ENCODE measurements at regions not wholly inside any gene's neighbourhood (a gene's known extent, or its start where the extent isn't known, plus 50 kb on each side); places are given as distances from the start of the nearest gene placed in this dataset.
"Not testable (repeated sequence)": the region's sequence is repeated elsewhere in the genome, so short reads cannot be mapped to it uniquely, and the experiment has no call there.

DNA sequence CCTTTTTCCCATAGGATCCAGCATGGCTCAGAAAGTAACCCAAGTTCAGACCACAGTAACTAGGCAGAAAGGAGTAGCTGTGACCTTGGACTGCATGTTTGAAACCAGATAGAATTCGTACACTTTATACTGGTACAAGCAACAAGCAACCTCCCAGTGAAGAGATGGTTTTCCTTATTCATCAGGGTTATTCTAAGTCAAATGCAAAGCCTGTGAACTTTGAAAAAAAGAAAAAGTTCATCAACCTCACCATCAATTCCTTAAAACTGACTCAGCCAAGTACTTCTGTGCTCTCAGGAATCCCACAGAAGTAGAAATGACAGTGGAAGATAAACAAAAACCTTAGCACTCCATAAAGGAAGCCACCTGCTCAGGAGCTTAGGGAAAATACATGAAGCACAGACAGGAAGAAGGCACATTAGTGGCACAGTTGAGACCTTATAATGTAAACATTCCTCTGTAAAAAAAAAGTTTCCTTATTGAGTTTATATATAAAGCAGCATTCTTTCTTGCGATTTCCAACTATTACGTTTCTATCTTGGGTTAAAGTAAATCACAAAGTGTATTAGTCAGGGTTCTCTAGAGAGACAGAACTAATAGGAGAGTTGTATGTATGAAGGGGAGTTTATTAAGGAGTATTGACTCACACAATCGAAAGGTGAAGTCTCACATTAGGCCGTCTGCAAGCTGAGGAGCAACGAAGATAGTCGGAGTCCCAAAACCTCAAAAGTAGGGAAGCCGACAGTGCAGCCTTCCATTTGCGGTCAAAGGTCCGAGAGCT is 398.4 kb downstream of the DAD1 start:
- DNase-seq: no peak

DNA sequence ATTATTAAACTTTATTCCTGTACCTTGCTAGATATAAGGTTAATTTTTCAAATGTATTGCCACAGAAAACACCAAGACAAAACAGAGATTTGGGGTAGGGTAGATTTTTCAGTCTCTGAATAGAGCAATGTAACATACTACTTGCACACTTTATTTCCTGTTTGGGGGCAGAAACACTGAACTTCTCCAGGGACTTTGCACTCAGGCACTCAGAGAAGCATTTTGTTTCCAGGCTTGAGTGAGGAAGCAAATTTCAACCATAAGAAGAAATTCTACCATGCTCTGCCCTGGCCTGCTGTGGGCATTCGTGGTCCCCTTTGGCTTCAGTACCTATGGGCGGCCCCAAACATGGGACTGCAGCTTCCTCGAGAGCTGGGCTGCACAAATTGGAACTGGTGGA is 399.1 kb downstream of the DAD1 start:
- DNase-seq: no peak

DNA sequence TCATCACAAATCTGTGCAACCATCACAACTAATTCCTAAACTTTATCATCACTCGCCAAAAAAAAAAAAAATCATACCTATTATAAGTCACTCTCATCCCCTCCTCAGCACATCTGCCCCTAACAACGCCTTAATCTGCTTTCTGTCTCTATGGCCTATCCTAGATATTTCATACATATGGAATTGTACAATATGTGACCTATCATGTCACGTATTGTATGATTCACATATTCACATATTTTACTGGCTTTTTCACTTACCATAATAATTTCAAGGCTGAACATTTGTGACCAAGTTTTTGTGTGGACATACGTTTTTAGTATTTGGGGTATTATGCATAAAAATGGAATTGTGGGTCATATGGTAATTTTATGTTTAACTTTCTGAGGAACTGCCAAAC is 400.7 kb downstream of the DAD1 start:
- no peak for DNase-seq

DNA sequence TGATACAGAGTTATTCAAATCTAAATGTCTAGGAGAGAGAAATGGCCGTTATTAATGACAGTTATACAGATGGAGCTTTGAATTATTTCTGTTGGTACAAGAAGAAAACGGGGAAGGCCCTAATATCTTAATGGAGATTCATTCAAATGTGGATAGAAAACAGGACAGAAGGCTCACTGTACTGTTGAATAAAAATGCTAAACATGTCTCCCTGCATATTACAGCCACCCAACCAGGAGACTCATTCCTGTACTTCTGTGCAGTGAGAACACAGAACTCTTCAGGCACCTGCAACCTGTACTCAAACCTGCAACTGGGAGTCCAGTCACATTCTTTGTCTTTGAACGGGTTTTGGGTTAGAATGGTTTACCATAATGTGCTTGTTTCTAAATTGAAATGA is 403.2 kb downstream of the DAD1 start:
- no peak for DNase-seq

DNA sequence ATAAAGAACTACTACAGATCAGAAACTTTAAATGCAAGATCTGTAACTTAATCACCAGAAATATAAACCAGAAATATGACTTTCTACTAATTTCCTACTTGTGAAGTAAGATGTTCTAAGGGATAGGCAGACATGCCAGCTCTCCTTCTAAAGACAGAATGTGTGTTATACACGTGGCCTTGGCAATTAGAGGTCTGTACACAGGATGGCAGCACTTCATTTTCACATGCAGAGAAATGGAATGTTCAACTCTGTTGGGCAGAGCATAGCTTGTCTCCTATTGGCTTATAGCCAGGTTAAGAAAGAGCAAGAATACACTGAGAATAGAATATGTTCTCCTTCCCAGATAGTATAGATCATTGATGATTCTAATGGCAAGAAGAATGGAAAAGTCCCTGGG is 403.8 kb downstream of the DAD1 start:
- DNase-seq: no peak

DNA sequence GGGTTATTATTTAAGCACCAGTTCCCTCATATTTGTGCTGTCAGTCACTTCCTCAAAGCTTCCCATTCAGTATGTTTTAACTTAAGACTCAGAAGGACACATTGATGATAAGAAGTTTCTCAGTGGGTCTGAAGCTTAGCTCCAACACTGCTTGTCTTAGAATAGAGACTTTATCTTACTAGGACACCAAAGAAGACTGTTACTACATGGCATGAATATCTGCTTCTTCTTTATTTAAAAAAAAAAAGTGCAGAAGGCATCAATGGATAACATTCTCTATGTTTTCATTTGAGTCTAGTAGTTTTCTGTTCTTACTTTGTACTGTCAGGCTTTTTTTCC is 404.2 kb downstream of the DAD1 start:
- DNase-seq: no peak

DNA sequence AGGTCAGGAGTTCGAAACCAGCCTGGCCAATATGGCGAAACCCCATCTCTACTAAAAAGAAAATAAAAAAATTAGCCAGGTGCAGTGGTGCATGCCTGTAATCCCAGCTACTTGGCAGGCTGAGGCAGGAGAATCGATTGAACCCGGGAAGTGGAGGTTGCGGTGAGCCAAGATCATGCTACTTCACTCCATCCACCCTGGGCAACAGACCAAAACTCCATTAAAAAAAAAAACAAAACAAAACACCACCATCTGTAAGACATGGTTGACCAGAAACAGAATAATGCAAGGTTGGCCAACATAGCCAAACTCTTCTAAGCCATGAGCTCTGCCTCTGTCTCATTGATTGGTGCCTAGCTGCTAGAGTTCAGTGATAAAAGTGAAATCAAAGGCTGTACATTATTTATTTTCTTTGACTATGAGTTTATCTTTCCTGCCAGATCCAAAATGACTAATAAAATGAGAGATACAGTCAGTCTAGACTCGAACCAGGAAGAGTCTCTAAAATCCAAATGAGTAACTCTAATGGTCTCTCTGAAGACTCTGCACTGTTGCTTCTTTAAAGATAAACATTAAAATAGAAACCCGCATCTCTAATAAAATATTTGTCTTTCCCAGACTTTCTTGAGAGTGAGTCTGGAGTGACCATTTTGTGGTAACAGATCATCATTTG is 404.7 kb downstream of the DAD1 start:
- no peak for DNase-seq

DNA sequence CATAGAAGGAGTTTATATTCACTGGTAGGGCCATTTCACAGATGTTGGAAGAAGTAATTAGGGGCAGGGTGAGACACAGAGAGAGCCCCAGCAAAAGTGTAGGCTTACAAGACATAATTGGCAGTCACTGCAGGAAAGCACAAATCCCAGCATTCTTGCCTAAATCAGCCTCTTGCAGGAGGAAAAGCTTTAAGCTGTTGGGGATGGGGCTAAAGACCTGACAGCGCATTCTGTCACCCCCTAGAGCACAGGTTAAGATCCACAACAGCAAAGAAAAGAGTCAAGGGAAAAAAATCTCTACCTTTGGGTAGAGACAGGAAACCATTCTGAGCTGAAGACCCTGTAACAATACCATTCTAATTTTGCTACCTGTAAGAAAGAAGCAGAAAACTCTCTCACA is 409.0 kb downstream of the DAD1 start:
- no peak for DNase-seq

DNA sequence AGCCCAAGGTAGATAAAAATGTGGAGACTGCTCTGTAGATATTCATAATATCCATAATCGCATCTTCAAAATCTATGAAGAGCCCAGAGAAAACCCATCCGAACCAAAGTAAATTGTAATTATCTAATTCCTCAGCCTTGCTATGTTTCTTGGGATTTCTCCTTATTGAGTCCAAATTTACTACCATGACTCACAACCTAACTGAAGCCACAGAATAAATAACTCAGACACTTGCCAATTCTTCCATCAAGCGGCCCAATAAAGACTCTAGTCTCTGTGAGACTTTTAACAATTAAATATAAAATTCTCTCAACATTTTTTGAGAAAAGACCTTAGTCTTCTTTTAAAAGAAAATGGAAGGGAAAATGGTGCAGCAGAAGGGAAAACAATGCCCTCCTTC is 409.8 kb downstream of the DAD1 start:
- no peak for DNase-seq

DNA sequence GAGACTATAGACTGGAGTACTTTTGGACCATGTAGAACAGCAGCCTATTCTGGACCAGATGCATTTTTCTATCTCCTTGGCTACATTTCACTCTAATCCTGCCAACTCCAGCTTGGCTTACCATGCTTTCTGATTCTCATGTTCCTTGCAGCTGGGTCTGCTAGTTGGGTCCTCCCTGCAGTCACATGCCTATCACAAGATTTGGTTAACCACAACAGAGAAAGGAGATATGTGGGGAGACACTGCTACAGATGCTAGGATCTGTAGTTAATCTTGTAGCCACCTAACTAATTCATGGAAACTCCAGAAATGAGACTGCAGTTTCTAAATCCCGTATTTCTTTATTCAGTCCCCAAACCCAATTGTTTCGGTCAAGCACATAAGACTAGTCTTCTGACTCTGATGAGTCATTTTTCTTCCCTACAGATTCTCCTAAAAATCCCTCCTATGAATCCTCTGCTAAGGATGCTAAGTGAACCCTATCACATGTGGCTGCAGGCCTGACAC is 410.6 kb downstream of the DAD1 start:
- DNase-seq: no peak

DNA sequence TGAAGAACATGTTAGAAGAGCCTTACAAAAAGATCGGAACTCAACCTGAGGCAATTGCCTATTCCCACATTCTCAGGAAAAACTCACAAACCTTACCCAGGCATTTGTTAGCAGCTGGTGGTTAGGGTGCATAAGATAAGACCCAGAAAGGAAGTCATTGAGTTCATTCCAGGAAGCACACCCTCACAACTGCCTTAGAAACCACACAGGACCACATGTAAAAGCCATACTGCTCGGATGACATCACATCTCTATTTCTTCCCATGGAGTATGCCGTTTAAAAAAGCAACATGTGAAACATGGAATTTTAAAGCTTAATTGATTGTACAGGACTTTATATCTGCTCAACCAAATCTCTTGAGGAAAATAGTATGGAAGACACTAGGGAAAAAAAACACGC is 411.2 kb downstream of the DAD1 start:
- no peak for DNase-seq

DNA sequence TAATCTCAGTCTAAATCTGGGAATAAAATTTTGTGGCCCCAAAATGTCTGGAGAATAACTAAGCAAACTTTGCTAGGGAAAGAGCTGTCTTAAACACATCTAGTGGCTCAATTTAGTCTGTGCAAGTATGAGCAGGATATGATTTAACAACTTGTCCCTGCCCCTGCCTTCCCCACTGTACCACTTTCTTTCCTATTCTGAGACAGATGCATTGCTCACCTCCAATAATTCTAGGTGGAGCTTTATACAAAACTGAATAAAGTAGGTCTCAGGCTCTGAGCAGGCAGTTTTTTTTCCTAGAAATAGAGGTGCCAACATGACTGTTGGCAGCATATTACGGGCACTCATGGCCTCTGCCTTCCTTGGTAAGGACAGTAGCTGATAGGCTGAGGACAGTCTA is 412.1 kb downstream of the DAD1 start:
- no peak for DNase-seq

DNA sequence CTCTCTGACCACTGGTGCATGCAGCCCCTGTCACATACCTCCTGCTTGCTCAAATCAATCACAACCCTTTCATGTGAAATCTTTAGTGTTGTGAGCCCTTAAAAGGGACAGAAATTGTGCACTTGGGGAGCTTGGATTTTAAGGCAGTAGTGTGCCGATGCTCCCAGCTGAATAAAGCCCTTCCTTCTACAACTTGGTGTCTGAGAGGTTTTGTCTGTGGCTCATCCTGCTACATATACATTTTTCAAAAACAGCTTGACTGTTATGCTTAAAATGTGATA is 413.8 kb downstream of the DAD1 start:
- DNase-seq: not testable (repeated sequence)

DNA sequence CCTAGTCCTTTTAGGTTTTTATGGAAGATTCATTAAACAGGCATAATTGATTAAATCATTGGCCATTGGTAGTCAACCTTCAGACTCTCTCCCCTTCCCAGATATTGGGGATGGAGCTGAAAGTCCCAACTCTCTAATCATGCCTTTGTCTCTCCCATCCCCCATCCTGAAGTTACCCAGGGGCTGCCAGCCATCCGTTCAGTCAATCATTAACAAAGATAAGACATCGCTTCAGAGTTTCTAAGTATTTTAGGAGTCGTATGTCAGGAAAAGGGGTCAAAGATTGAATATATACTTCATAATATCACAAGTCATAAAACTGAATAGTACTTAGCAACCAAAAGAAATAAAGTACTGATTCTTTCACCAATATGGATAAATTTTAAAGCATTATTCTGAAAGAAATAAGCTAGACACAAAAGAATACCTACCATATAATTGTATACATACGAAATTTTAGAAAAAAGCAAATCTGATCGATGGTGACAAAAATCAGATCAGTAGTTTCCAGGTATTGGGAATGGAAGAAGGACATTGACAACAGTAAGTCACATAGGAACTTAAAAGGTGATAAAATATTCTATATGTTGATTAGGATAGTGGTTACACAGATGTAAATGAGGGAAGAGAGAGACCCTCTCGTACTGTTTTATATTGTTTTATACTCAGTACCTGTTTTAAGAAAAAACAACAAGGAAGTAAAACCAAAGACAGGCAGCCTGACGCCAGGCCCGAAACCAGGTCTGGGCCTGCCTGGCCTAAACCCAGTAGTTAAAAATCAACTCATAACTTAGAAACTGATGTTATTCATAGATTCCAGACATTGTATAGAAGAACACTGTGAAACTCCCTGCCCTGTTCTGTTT is 414.4 kb downstream of the DAD1 start:
- DNase-seq: no peak

DNA sequence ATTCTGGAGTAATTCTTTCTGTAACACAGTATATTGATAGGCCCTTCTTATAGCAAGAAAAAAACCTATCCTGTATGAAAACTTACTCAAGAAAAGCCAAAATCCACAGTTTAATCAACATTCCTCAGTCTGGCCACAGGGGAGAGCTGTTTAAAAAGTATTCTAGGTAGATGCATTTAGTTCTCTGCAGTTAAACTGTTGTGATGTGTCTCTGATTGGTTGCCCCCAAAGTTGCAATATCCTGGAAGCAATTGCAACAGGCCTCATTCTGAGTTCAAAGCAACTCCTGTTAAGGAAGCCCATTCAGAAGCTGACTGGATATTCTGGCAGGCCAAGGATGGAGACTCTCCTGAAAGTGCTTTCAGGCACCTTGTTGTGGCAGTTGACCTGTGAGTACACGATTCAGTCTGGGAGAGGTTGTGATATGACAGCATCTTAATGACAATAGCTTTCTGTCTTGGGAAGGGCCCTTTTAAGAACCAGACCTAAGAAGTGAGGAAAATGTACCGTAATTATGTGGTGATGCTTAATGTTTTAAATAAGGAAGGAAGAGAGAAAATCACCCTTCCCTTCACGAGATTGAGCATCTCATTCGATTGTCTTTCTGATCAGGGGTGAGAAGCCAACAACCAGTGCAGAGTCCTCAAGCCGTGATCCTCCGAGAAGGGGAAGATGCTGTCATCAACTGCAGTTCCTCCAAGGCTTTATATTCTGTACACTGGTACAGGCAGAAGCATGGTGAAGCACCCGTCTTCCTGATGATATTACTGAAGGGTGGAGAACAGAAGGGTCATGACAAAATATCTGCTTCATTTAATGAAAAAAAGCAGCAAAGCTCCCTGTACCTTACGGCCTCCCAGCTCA is 420.7 kb downstream of the DAD1 start:
- no peak for DNase-seq

DNA sequence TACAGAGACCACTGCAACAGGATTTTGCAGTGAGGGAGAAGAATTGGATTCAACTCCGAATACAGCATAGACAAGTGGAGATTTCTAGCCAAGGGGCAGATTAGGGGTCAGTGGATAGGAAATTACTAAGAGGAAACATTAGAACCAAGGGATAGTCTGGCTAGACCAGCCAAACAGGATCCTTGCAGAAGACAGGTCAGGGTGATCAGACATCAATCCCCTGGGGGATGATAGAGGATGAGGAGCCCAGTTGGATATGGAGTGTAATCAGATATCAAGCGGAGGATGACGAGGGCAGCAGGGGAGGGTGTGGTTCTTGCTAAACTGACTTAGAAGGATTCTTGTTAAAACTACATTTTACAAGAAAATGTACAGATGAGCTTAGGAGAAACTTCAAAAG is 424.4 kb downstream of the DAD1 start:
- DNase-seq: no peak

DNA sequence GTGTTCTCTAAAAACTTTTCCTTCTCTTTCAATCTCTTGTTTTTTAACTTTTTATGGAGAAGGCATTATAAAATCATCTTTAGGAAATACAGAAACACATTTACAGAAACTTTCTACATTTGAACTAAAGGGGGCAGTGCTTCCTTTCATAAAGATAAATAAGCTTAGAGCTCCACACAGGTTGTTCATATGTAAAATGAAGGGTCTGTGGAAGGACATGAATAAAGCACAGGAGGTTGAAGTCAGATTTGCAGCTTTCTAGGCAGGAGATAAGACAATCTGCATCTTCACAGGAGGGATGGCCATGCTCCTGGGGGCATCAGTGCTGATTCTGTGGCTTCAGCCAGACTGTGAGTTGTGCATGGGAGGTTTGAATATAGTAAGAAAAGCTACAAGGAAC is 426.0 kb downstream of the DAD1 start:
- no peak for DNase-seq

DNA sequence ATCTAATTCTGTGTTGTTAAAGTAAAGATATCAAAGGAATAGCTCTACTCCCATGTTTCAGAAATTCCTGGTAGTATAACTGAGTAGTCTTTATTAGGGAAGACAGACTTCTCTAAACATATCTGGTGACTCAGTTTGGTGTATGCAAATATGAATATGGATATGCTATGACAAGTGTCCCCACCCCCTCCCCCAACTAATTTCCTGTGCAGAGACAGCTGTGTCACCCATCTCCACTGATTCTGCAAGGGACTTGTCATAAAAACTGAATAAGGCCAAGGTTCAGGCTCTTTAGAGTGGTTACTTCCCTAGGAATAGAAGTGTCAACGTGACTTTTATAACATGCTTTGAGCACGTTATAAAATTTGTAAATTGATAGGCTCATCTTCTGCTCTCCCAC is 429.1 kb downstream of the DAD1 start:
- no peak for DNase-seq

DNA sequence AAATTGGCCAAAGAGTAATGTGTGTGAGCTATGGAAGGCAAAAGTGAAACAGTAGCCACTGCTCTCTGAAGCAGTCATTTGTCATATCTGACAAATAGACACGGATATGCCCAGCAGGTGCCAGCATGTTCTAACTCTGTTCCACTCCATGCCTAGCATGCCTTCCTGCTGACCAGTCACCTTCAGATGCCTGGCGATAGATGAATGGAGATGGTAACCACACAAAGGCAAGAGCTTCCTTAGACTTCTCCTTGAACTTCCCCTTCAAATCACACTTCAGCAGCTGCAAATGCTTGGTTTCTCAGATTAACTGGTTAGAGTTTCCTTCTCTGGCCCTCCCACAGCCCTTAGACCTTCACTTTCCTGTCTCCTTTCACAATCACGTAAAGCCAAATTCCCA is 429.9 kb downstream of the DAD1 start:
- no peak for DNase-seq

DNA sequence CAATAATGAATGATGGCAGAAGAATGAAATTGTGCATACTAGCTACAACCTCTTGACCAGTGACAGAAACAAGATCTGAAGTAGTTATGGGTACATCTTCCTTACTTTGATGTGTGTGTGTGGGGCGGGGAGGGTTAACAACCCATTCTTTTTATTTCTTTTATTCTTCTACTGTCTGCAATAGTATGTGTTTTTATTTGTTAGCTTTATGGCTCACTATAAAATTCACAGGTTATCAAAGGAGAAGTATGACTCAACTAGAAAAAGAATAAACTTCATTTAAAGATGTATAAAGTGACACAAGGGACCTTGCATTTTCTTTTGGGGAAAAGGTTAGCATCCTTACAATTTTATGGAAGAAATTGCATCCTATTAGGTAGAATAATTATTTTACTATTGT is 430.5 kb downstream of the DAD1 start:
- DNase-seq: no peak

DNA sequence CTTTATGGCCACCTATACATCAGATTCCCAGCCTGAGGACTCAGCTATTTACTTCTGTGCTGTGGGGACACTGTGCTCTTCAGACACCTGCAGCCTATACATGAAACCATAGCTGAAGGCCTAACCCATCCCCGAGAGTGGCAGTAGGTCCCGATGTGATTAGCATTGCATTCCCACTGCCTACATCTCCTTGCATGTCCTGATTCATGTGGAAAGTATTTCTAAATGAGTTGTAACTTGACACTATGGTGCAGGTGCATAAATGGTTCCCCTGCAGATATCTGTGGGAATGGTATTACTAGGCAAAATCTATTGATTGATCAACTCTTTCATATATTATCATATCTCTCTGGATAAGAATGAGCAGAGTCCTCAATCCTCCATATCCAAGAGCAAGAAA is 433.5 kb downstream of the DAD1 start:
- DNase-seq: no peak

DNA sequence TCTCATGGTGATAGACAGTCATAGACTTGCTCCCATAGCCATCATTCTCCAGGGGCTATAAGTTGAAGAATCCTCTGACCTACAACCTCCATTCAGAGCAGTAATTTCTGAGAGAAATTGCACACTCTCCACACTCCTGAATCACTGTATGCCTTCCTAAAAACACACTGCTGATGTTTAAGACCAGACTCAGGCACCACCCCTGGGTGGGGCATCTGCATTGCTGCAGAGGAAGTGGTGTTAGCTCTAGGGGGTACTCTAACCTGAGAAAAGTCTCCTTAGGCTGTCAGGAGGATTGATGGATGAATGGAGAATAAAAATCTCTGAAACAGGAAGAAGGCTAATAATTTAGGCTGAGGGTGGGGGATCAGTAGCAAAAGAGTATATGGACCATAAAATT is 436.1 kb downstream of the DAD1 start:
- DNase-seq: no peak
